ENCODE measurements at regions not wholly inside any gene's neighbourhood (a gene's known extent, or its start where the extent isn't known, plus 50 kb on each side); places are given as distances from the start of the nearest gene placed in this dataset.
"Not testable (repeated sequence)": the region's sequence is repeated elsewhere in the genome, so short reads cannot be mapped to it uniquely, and the experiment has no call there.

DNA sequence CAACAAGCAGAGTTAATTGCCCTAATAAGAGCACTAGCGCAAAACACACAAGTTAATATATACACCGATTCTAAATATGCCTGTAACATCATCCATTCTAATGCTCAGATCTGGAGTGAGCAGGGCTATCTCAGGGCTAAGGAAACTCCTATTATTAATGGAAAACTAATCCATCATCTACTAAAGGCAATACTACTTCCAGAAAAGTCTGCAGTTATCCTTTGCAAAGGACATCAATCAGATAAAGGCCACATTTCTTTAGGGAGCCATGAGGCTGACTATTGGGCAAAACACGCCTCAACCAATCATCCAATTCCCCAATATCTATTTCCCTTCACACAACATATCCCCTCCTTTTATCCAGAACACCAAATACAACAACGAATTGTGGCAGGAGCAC lies 1032.3 kb upstream of the NUDT12 start:
- no peak for DNase-seq

GRCh38 chr5:104576677-104577076 lies 1014.1 kb upstream of the NUDT12 start:
- no peak for DNase-seq

DNA sequence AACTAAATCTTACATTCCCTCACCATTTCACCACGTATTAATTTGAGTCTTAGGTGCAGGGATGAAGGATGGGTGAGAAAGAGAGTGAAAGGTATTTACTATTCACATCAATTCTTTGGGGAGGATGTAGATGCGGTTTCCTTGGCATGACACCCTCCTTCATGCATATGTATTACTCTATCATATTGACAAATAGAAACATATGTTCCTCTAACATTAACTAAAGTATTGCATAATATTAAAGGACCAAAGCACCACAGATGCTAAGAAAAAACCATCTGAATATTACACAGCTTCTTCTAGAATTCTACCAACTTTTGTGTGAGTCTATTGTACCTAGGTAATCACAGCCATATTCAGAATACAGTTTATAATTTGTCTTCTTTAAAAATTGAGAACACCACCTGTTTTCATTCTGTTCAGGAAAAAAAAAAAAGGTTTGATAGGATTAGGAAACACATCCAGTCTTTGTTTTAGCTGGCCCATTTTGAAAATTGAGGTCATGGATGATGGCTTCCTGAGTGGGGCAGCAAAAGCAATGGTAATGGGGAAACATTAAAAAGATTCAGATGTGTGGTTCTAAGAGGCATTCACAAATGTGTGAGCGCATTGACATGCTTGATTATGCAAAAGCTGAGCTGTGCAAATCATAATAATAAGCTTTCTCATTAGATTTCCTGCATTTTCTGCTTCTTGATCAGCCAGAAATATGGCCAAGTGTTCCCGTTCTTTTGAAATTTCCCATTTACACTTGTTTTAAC lies 1011.5 kb upstream of the NUDT12 start:
- no peak for DNase-seq

- DNase-seq, result no peak
Observed at GRCh38 chr5:104569621-104570020, 1007.0 kb upstream of the NUDT12 start.

- DNase-seq, result no peak
Observed at GRCh38 chr5:104564530-104564929, 1001.9 kb upstream of the NUDT12 start.

GRCh38 chr5:104556957-104557356 lies 994.4 kb upstream of the NUDT12 start:
- no peak for DNase-seq

- DNase-seq, result no peak
Observed at GRCh38 chr5:104551628-104552027, 989.0 kb upstream of the NUDT12 start.

- not testable (repeated sequence) for DNase-seq
Observed at GRCh38 chr5:104546871-104547270, 984.3 kb upstream of the NUDT12 start.

DNA sequence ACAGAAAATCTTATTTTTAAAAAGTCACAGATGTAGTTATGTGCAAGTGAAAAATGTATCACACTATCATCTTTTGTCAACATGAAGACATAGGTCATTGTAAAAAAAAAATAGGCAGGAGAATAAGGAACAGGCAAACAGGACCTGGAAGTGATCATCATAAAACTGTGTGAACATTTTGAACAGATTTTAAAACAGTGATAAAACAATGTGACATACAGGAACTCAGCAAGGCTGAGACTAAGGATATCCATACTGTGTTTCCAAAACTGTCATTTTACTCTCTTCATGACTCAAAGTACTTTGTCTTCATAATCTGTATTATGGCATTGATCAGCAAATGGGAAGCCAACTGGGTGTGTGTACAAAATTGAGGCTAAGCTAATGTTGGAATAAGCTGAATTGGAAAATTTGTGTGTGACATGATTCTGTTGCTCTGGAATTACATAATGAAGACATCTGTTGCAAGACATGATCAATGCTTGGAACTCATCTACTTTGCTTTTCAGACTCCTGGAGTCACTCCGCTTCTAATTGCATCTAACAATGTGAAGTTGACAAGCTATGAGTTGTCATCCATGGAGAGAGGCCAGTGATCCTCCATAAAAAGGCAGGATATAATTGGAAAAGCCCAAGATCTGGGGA lies 978.7 kb upstream of the NUDT12 start:
- DNase-seq, result no peak

GRCh38 chr5:104540448-104540847 lies 977.9 kb upstream of the NUDT12 start:
- no peak for DNase-seq

DNA sequence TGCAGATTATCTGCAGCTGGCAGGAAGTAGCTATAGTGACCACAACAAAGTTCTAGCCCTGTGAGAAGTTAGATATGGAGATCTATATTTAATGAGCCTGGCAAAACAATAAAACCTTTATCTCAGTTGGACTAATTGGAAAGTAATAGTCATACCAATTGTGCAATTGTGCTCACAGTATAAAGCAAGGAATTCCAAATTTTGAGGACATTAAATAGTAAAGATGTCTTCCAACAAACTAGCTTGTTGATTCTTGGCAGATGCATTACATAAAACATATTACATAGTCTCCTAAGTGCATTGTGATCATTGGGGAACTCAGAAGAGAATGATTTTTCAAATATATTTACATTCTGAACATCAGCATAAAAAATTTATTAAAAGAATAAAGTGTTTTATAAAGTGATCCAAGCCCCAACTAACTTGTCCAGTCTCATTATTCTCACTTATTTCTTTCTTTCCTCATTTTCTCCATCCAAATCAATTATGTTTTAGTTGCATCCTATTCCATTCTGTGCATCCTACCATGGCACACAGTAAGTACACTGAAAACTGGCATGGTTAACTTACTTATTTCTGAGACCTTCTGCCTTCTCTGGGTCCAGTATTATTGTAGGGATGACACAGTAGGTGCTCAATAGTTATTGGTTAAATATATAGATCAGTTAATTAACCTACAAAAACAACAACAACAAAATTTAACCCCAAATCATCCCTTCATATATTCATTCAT lies 977.2 kb upstream of the NUDT12 start:
- no peak for DNase-seq

GRCh38 chr5:104538734-104539133 lies 976.1 kb upstream of the NUDT12 start:
- no peak for DNase-seq

DNA sequence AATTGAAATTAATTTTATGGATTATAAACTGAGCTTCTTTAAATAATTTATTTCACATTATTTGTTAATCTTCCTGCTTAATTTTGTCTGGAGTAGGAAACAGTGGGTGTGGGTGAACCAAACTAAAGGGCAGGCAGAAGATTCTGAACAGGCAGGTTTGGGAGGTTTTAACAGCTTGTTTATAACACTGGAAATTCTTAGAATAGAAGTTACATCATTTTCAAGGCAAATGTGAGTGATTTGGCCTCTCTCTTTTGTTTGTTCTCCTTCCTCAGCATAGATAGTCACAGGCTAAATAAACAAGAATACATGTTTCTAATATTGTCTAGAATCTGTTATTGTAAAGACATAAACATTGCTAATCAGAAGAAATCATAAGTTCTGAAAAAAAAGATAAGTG lies 970.9 kb upstream of the NUDT12 start:
- no peak for DNase-seq

GRCh38 chr5:104526866-104527265 lies 964.3 kb upstream of the NUDT12 start:
- no peak for DNase-seq

GRCh38 chr5:104513640-104514072 lies 951.1 kb upstream of the NUDT12 start:
- DNase-seq, result no peak

DNA sequence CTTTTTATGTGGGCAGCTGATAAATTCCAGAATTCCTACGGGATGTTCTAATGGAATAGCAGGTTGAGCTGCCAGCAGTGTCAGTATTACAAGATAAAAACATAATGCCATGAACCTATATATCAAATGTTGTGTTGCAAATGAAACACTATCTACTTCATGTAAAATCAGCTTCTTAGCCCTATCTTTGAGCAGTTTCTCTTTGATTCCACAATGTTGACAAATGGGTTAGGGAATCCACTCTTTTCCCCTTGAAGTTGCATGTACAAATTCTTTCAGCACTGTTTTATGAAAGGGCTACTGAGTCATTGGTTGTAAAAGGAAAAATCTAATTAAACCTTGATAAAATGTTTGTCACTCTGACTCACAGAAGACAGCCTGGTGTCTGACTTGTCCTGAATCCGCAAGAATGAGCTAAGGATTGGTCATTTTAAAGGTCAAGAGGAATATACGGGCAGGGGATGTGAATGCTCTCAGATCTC lies 950.6 kb upstream of the NUDT12 start:
- DNase-seq, result no peak

- DNase-seq, result no peak
Observed at GRCh38 chr5:104512063-104512825, 949.7 kb upstream of the NUDT12 start.

DNA sequence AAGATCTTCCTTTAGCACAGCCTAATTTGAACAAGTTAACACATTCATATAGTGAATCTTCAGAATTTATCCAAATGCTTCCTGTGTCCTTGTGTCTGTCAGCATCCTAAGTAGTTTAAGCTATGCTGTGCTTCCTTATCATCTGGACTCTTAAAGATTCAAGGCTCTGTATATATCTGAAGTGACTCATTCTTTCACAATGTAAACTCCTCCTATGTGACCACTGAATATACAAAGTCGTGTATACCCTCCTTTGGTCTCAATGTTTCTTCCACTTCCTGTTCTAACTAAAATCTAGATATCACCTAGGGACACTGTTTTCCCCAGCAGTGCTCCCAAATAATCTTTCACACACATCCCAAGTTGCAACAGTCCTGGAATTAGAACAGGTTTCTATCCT lies 935.7 kb upstream of the NUDT12 start:
- no peak for DNase-seq

GRCh38 chr5:104494083-104494482 lies 931.5 kb upstream of the NUDT12 start:
- no peak for DNase-seq

- no peak for DNase-seq
Observed at GRCh38 chr5:104472811-104473210, 910.2 kb upstream of the NUDT12 start.

- no peak for DNase-seq
Observed at GRCh38 chr5:104456122-104456521, 893.5 kb upstream of the NUDT12 start.

GRCh38 chr5:104452550-104452949 lies 890.0 kb upstream of the NUDT12 start:
- no peak for DNase-seq

DNA sequence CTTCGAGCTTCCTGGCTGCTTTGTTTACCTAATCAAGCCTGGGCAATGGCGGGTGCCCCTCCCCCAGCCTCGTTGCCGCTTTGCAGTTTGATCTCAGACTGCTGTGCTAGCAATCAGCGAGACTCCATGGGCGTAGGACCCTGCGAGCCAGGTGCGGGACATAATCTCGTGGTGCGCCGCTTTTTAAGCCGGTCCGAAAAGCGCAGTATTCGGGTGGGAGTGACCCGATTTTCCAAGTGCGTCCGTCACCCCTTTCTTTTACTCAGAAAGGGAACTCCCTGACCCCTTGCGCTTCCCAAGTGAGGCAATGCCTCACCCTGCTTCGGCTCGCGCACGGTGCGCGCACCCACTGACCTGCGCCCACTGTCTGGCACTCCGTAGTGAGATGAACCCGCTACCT lies 889.3 kb upstream of the NUDT12 start:
- not testable (repeated sequence) for DNase-seq
